GM21576 (cell line): ENCODE measurements at regions not wholly inside any gene's neighbourhood (a gene's known extent, or its start where the extent isn't known, plus 50 kb on each side); places are given as distances from the start of the nearest gene placed in this dataset.
A peak's percentile ranks its signal among the peaks of the same experiment; 100 is the strongest.

ENCODE experiments used
- ATAC-seq: cut with Tn5 transposase; IDR thresholded peaks from one replicate; pipeline ENCODE4 v1.9.1; 2021; ENCODE audit warnings: mild to moderate bottlenecking, moderate library complexity; ENCODE audit not compliant: unreplicated experiment

GRCh38 chr3:178152031-178152806 is 384.0 kb upstream of the KCNMB2 start:
- ATAC-seq, result no peak

DNA sequence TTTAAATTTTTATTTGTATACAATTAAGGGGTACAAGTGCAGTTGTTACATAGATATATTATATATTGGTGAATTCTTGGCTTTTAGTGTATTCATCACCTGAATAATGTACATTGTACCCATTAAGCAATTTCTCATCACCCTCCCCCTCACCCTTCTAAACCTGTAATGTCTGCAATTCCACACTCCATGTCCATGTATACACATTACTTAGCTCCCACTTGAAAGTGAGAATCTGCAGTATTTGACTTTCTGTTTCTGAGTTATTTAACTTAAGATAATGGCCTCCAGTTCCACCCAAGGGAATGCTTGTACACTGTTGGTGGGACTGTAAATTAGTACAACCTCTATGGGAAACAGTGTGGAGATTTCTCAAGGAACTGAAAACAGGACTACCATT is 383.2 kb upstream of the KCNMB2 start:
- no peak for ATAC-seq

DNA sequence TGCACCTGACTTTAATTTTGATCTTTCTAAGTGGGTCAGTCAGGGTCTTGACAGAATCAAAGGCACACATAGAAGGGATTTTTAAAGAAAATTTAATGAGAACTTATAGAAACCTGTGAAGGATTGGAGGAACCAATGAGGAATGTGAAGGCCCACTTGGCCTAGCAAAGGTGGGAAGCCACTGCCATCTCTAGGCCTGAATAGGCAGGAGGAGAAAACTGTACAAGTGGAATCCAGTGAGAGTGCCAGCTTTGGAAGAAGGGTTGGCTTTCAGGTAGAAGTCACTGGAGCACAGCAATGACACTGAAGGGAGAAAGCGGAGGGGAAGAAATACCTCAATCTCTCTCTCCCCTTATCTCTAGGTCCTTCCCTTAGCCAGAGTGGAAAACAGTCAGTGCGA is 380.7 kb upstream of the KCNMB2 start:
- ATAC-seq, result no peak

GRCh38 chr3:178156301-178156700 is 379.9 kb upstream of the KCNMB2 start:
- no peak for ATAC-seq

GRCh38 chr3:178159691-178160220 is 376.5 kb upstream of the KCNMB2 start:
- ATAC-seq, result no peak

GRCh38 chr3:178169421-178169820 is 366.8 kb upstream of the KCNMB2 start:
- no peak for ATAC-seq

GRCh38 chr3:178170698-178171535 is 365.3 kb upstream of the KCNMB2 start:
- ATAC-seq, result no peak

- ATAC-seq, result no peak
Observed at GRCh38 chr3:178172121-178172520, 364.1 kb upstream of the KCNMB2 start.

DNA sequence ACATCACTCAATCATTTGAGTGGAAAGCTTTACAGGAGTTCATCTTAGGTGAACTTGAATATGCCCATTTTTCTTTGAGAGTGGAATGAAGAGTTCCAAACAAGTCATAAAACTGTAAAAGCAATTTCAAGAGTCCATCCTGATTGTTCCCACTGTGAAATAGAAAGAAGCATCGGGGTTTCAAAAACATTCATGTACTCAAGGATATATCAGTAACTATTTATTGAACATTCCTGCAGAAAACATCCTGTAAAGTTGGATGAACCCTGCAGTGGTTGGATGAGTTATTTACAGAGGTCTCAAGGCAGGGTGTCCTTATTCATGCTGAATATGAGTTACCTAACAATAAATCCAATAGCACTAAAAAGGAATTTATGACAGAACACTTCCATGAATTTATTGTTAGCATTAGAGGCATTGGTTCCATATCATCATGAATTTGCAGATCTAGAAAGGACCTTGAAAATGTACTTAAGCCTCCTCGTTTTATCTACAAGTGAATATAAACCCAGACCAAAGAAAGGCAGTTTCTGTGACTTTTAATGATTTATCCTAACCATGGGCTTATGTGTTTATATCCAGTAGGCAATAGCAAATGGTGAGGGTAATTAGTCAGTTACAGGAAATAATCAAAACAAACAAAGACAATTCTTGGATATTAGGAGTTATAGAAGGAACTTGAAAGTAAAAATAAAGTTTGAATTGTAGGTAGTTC is 361.9 kb upstream of the KCNMB2 start:
- ATAC-seq, result no peak

DNA sequence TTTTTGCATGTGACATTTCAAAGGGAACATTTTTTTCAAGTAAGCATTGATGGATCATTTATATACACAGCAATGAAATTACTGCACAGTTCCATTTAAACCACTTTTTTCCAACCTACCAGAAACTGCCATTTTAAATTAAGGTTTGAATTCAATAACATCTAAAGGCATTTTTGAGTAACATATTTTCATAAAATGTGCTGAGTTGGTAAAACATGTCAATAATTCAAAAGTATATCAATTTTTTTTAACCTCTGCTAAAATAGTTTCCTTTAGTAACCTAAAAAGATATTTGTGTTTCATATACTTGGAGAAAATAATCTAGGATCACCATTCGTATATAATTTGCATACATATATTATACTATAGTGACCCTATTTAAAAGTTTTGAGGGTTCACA is 355.1 kb upstream of the KCNMB2 start:
- no peak for ATAC-seq

DNA sequence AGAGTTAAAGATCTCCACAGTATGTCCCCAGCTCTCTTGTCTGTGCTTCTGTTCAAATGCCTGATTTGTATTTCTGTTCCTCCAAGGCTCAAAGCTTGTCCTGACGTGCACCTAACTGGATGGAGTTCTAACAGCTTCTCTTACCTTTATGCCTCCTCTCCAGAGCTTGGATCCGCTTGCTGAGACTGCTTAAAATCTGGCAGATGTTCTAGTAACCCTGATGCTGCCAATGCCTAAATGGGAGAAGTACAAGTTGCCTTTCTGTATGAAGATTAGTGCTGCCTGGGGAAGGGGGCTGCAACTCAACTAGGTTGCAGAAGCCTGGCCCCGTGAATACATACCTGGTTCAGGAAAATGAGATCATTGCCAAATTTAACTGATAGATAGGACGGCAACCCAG is 354.5 kb upstream of the KCNMB2 start:
- ATAC-seq, result no peak

DNA sequence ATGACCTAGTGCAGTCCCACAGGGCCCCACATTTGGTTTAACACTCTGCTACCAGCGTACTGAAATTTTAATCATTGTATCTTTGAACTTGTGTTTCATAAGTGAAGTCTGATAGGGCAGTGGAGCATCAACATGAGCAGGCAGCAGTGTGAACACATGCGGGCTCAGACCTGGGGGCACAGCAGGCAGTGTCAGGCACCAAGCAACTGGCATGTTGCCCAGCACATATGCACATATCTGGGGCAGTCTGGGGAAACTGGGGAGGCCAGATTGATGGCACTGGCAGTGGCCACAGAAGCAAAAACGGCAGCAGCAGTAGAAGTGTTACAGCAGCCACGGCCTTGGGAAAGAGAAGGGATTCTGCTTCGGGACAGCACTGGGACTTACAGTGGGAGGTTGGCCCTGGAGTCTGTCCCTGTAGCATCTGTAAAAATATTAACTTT is 353.9 kb upstream of the KCNMB2 start:
- ATAC-seq, result no peak

- ATAC-seq, result no peak
Observed at GRCh38 chr3:178184833-178185232, 351.4 kb upstream of the KCNMB2 start.

DNA sequence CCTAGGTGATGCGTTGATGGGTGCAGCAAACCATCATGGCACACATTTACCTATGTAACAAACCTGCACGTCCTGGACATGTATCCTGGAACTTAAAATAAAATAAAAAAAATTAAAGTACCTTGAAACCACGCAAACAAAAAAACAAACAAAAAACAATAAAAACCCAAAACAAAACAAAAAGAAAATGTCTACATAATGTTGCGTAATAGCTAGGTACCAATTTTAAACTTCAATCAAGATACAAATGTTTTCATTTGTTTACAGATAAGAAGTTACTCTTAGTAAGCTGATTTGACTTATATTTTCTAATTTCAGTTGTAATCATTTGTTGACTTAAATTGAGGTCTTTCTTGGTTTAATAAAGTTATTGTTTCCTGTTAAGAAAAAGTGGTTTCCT is 349.6 kb upstream of the KCNMB2 start:
- ATAC-seq, result no peak

DNA sequence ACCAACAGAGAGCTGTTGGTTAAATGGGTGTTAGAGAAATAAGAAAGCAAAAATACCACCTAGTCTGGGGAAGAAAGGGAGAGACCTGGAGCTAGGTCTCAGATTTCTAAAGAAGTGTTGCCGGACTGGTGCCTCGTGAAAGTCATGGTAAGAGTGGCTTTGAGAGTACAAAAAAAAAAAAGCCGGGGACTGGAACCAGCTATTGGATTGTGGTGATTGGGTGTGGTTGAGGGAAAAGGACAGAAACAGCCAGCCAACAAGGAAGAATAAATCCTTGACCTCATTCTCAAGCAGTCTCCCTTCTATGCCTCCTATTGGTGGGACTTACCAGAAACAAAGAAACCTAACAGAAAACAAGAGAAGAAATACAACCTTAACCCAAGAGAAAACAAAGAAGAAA is 346.4 kb upstream of the KCNMB2 start:
- no peak for ATAC-seq

DNA sequence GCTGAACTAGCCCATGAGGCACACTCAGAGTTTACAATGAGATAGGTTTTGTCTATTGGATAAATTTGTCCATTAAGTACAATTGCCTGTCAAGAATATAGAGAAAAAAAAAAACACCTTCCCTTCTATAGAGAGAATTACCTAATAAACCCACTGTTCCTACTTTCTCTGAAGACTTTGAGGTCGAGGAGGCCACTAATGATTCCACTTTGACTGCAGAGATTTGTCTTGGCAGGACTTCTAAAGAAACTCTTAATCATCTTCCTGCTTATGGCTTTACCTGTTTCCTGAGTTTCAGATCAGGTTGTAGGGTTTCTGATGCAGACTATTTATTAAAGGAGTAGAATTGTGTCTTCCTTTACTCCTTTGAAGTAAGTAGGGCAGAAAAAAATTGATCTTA is 342.4 kb upstream of the KCNMB2 start:
- ATAC-seq, result no peak

- no peak for ATAC-seq
Observed at GRCh38 chr3:178194539-178194938, 341.7 kb upstream of the KCNMB2 start.

- peak; percentile 64 for ATAC-seq
Observed at GRCh38 chr3:178195824-178196223, 340.4 kb upstream of the KCNMB2 start.

GRCh38 chr3:178198329-178198728 is 337.9 kb upstream of the KCNMB2 start:
- no peak for ATAC-seq

DNA sequence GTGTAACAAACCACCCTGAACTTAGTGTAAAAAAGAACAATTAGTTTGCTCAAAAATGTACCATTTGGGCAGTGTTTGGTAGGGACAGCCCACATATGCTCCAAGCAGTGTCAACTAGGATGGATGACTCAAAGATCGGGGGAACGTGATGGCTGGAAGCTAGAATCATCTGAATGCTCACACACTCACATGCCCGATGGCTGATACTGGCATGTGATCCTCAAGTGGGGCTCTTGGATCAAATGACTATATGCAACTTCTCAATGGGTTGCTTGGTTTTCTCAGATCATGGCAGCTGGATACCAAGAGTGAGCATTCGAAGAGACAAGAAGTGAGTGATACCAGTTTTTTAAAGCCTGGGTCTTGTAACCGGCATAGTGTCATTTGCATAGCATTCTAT is 335.9 kb upstream of the KCNMB2 start:
- ATAC-seq, result no peak

- no peak for ATAC-seq
Observed at GRCh38 chr3:178201714-178202113, 334.5 kb upstream of the KCNMB2 start.
